ENCODE measurements at regions not wholly inside any gene's neighbourhood (a gene's known extent, or its start where the extent isn't known, plus 50 kb on each side); places are given as distances from the start of the nearest gene placed in this dataset.

DNA sequence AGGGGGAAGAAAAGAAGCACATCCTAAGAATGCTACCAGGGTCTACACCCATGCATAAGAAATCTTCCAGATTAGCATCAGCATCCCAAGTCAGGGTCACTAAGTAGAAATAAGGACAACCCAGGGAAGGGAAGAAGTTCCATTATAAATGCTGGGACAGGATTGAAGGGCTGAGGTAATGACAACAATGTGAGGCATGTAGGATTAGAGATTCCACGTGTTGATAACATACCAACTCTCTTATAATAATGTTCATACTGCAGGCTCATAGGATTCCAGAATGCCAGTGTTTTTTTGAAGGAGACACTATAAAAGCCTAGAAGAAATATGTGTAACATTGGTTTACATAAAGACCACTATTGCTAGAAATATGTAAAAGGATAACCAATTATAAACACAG, 201.2 kb downstream of the MID1IP1 start:
- TF ChIP-seq, protein P1, sequence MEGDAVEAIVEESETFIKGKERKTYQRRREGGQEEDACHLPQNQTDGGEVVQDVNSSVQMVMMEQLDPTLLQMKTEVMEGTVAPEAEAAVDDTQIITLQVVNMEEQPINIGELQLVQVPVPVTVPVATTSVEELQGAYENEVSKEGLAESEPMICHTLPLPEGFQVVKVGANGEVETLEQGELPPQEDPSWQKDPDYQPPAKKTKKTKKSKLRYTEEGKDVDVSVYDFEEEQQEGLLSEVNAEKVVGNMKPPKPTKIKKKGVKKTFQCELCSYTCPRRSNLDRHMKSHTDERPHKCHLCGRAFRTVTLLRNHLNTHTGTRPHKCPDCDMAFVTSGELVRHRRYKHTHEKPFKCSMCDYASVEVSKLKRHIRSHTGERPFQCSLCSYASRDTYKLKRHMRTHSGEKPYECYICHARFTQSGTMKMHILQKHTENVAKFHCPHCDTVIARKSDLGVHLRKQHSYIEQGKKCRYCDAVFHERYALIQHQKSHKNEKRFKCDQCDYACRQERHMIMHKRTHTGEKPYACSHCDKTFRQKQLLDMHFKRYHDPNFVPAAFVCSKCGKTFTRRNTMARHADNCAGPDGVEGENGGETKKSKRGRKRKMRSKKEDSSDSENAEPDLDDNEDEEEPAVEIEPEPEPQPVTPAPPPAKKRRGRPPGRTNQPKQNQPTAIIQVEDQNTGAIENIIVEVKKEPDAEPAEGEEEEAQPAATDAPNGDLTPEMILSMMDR (IDR thresholded peaks at IDR 0.05; ENCODE audit: low read depth, low read length, poor library complexity, severe bottlenecking), result no peak
- TF ChIP-seq EZH2phosphoT487 (IDR thresholded peaks at IDR 0.05; ENCODE audit: borderline replicate concordance, low read length), result no peak

All from DOHH2 (cell line).